CD4-positive, alpha-beta T cell (primary cell): ENCODE measurements at regions not wholly inside any gene's neighbourhood (a gene's known extent, or its start where the extent isn't known, plus 50 kb on each side); places are given as distances from the start of the nearest gene placed in this dataset.

ENCODE experiments used
- ATAC-seq: fragments of 200-7000 bp; cut with Tn5 transposase; one replicate; pipeline ENCODE4 v1.10.0; 2022; ENCODE audit warnings: mild to moderate bottlenecking; ENCODE audit not compliant: poor library complexity
- CTCF ChIA-PET: fragments of 350-600 bp; sonication (Branson Sonifier 250); formaldehyde crosslinking; loops from one replicate; lab custom pipeline; 2021; ENCODE audit warnings: antibody characterized with exemption, inconsistent platforms; lab: Charles Lee
- POLR2A ChIA-PET: fragments of 350-600 bp; sonication (Branson Sonifier 250); formaldehyde crosslinking; loops from one replicate; lab custom pipeline; 2021; ENCODE audit warnings: antibody characterized with exemption, inconsistent platforms; lab: Charles Lee
- DNase-seq, 14 experiments: peaks; one replicate each; pipeline ENCODE4 v3.0.0-alpha.2; 2013 to 2020; ENCODE audit warnings: mixed read lengths in 2 of 14
- H3K27ac ChIP-seq, 2 donors: one replicate each; pipeline versions ENCODE4 v1.5.1 to v1.7.0; 2013; ENCODE audit warnings: low read length in 2 of 2, low read depth in 1 of 2, mild to moderate bottlenecking in 1 of 2
- H3K27me3 ChIP-seq, 2 experiments: 1 replicate in 1 of 2; 2 replicates in 1 of 2; pipeline versions ENCODE4 v1.6.1 to v1.7.0; 2013; ENCODE audit warnings: low read length in 2 of 2, control low read depth in 1 of 2, mild to moderate bottlenecking in 1 of 2, moderate library complexity in 1 of 2; ENCODE audit not compliant: insufficient read depth in 2 of 2, control insufficient read depth in 1 of 2
- H3K36me3 ChIP-seq: one replicate; pipeline ENCODE4 v1.6.1; 2013; ENCODE audit warnings: low read length, control low read depth; ENCODE audit not compliant: insufficient read depth
- H3K4me1 ChIP-seq: one replicate; pipeline ENCODE4 v1.6.1; 2013; ENCODE audit warnings: low read length, control low read depth; ENCODE audit not compliant: insufficient read depth
- H3K4me3 ChIP-seq: one replicate; pipeline ENCODE4 v1.5.1; 2013; ENCODE audit warnings: mild to moderate bottlenecking, low read length, moderate library complexity
- H3K9me3 ChIP-seq, 2 experiments: 1 replicate in 1 of 2; 2 replicates in 1 of 2; pipeline versions ENCODE4 v1.6.1 to v1.7.0; 2013; ENCODE audit warnings: low read length in 2 of 2, mild to moderate bottlenecking in 2 of 2, control low read depth in 1 of 2, moderate library complexity in 1 of 2; ENCODE audit not compliant: control insufficient read depth in 1 of 2, insufficient read depth in 1 of 2
- H3K27ac Mint-ChIP-seq: one replicate; pipeline ENCODE4 v1.8.0; 2020; ENCODE audit warnings: mixed read lengths
- H3K27me3 Mint-ChIP-seq: one replicate; pipeline ENCODE4 v1.8.0; 2021; ENCODE audit warnings: mixed read lengths
- H3K36me3 Mint-ChIP-seq: one replicate; pipeline ENCODE4 v1.8.0; 2021; ENCODE audit warnings: low read depth, mixed read lengths
- H3K4me1 Mint-ChIP-seq: one replicate; pipeline ENCODE4 v1.8.0; 2021; ENCODE audit warnings: low read depth, mixed read lengths
- H3K4me3 Mint-ChIP-seq: one replicate; pipeline ENCODE4 v1.8.0; 2020; ENCODE audit warnings: mild to moderate bottlenecking, mixed read lengths
- H3K9me3 Mint-ChIP-seq: one replicate; pipeline ENCODE4 v1.8.0; 2020; ENCODE audit warnings: mixed read lengths
- CTCF ChIP-seq: fragments of 200-600 bp; IDR thresholded peaks from one replicate; pipeline ENCODE4 v1.8.0; 2022; ENCODE audit warnings: antibody characterized with exemption, mild to moderate bottlenecking
- intact Hi-C, 2 experiments: fragments of 100-400 bp; cut with DNase I in 1 of 2; cut with micrococcal nuclease in 1 of 2; formaldehyde crosslinking; loops; one replicate each; pipeline versions ENCODE4 v1.15.1 to v1.9.0; 2023 to 2025; cut with DNase I, micrococcal nuclease

- ChIA-PET POLR2A (no interaction called here), CTCF (interaction anchor here (0.6 kb wide), 2 partner anchors 342 to 1044 kb away, joined by 3 read pairs; no protein-coding TSS in a partner anchor)
- TF ChIP-seq CTCF, result peak; percentile 20
- H3K9me3 Mint-ChIP-seq, result peaks cover 3% of the 10 kb centered on the region
- ATAC-seq (no peak), DNase-seq (peak in 1 of 14 experiments; percentile 7)
- H3K27me3 ChIP-seq, result no peaks in the 10 kb centered on the region
- H3K27ac Mint-ChIP-seq, result no peak overlapping the region
- H3K27ac ChIP-seq, result no peak overlapping the region
- peaks cover 14% of the 10 kb centered on the region for H3K4me1 Mint-ChIP-seq
- no peak overlapping the region for H3K4me3 ChIP-seq
- no peaks in the 10 kb centered on the region for H3K9me3 ChIP-seq
- no peaks in the 10 kb centered on the region for H3K36me3 Mint-ChIP-seq
- intact Hi-C loops, result loop anchor here (2.0 to 5.0 kb wide), 2 partner anchors 92 kb away; no protein-coding TSS in a partner anchor
- no peak overlapping the region for H3K4me3 Mint-ChIP-seq
- no peaks in the 10 kb centered on the region for H3K36me3 ChIP-seq
- H3K4me1 ChIP-seq, result no peaks in the 10 kb centered on the region
- H3K27me3 Mint-ChIP-seq, result peaks cover 5% of the 10 kb centered on the region
Observed at GRCh38 chr5:36414869-36415282, 113.2 kb upstream of the RANBP3L start.

- intact Hi-C loops, result loop anchor here in 1 of 2 experiments (5.0 kb wide), 1 partner anchor 91 kb away; no protein-coding TSS in a partner anchor
- Histone ChIP-seq H3K27me3 (no peaks in the 10 kb centered on the region), H3K36me3 (no peaks in the 10 kb centered on the region), H3K27ac (no peak overlapping the region), H3K4me3 (no peak overlapping the region), H3K4me1 (no peaks in the 10 kb centered on the region), H3K9me3 (no peaks in the 10 kb centered on the region)
- no peak for TF ChIP-seq CTCF
- no peaks in the 10 kb centered on the region for H3K9me3 Mint-ChIP-seq
- POLR2A ChIA-PET, result no interaction called here
- DNase-seq (no peak), ATAC-seq (no peak)
- H3K27me3 Mint-ChIP-seq, result peaks cover under 1% of the 10 kb centered on the region
- CTCF ChIA-PET, result no interaction called here
- H3K36me3 Mint-ChIP-seq, result no peaks in the 10 kb centered on the region
- peaks cover 18% of the 10 kb centered on the region for H3K4me1 Mint-ChIP-seq
- no peak overlapping the region for H3K27ac Mint-ChIP-seq
- no peak overlapping the region for H3K4me3 Mint-ChIP-seq
Observed at GRCh38 chr5:36416605-36417004, 114.9 kb upstream of the RANBP3L start.

- no peak overlapping the region for H3K4me3 Mint-ChIP-seq
- Histone ChIP-seq H3K36me3 (no peaks in the 10 kb centered on the region), H3K27ac (no peak overlapping the region), H3K9me3 (no peaks in the 10 kb centered on the region), H3K27me3 (no peaks in the 10 kb centered on the region), H3K4me1 (no peaks in the 10 kb centered on the region), H3K4me3 (no peak overlapping the region)
- CTCF ChIA-PET, result no interaction called here
- H3K27ac Mint-ChIP-seq, result no peak overlapping the region
- no peak for TF ChIP-seq CTCF
- intact Hi-C loops, result loop anchor here in 1 of 2 experiments (5.0 kb wide), 1 partner anchor 90 kb away; no protein-coding TSS in a partner anchor
- no peaks in the 10 kb centered on the region for H3K27me3 Mint-ChIP-seq
- no peak for ATAC-seq
- H3K9me3 Mint-ChIP-seq, result no peaks in the 10 kb centered on the region
- no peak for DNase-seq
- peaks cover 18% of the 10 kb centered on the region for H3K4me1 Mint-ChIP-seq
- POLR2A ChIA-PET, result no interaction called here
- no peaks in the 10 kb centered on the region for H3K36me3 Mint-ChIP-seq
Observed at GRCh38 chr5:36417221-36417620, 115.5 kb upstream of the RANBP3L start.
